NCI-H2196 treated with DMSO at 0.1 percent for 48 hours (cell line): ENCODE measurements at regions not wholly inside any gene's neighbourhood (a gene's known extent, or its start where the extent isn't known, plus 50 kb on each side); places are given as distances from the start of the nearest gene placed in this dataset.

Experiments
- DNase-seq: peaks from one replicate; lab custom pipeline; 2025; ENCODE audit not compliant: unreplicated experiment; lab: John Stamatoyannopoulos, UW

DNA sequence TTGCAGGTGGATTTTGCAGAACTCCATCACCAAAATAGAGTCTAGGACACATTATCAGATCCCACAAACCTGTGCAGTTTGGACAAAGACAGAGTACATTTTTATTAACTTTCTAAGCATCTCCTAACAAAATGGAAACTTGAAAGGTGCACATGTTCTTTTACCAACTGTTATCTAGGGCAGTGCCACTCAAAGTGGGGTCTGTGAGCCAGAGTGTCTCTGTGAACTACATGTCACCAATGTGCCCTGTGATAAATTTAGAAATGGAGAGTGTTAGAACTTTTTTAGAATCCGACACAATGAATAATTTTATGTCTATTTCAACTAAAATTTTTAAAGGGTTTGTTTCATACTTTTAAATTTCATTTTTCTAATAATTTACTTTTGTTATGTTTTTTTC, 68.4 kb upstream of the TMC3 start:
- no peak for DNase-seq

DNA sequence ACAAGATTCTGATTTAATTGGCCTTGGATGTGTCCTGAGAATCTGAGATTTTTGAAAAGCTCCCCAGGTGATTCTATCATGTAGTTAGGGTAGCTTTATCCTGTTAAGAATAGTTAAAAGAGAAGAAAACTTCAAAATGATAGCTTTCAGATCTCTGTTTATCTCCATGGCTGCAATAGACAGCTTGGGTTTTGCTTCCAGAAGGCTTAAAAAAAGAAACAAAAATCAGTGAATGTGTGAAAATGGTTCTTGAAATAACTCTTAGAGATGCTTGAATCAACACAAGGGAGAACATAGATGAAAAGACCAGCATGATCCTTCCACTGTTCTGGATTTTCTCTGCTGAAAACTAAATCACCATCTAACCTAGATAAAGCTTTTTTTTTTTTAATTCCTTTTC, 60.8 kb upstream of the TMC3 start:
- DNase-seq, result no peak

DNA sequence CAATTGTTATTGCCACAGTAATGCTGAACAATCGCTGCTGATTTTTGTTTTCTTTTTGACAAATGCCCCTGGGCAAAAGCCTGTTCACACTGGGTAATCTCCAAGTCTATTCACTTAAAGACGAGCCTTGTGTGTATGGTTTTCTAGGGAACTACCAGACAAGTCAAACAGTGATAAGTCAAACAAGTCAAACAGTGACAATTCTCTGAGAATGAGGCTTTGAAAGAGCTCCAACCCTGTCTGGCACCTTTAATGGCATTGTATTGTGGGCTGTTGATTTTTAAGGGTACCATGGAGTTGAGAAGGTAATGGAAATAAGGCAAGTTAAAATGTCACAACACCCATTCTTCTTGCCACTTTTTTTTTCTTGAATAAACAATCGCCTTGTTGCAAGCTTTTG, 59.4 kb upstream of the TMC3 start:
- DNase-seq, result no peak

DNA sequence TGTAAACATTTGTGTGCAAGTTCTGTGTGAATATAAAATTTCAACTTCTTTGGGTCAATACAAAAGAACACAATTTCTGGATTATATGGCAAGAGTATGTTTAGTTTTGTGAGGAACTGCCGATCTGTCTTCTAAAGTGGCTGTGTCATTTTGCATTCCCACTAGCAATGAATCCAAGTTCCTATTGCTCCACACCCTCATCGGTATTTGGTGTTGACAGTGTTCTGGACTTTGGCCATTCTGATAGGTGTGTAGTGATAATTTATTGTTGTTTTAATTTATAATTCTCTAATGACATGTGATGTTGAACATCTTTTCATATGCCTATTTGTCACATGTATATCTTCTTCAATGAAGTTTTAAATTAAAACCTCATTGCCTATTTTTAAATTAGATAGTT, 58.2 kb upstream of the TMC3 start:
- DNase-seq, result no peak

DNA sequence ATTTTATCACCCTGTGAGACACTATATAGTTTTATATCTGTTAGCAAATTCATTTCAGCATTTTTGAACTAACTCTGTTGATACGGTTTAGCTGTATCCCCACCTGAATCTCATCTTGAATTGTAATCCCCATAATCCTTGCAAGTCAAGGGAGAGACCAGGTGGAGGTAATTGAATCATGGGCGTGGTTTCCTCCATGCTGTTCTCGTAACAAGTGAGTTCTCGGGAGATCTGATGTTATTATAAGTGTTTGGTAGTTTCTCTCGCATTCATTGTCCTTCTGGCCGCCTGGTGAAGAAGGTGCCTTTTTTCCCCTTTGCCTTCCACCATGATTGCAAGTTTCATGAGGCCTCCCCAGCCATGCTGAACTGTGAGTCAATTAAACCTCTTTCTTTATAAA, 53.2 kb upstream of the TMC3 start:
- no peak for DNase-seq

DNA sequence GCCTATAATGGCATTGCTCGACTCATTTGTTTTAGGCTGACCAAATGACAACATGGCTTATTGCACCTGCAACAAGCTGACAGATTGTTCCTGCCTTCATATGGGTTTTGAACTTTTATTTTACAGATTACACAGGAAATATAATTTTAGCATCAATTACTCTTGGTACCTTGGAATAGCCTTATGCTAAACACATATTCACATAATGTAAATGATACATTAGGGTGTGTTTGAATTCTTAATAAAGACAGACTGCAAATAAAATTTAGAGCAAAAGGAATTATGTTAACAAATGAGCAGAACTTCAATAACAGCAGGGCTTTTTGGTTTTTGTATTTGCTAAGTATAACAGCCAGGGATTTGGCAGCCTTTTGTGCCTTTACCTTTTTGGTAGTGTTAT, 51.9 kb upstream of the TMC3 start:
- DNase-seq, result no peak
